ENCODE measurements at regions not wholly inside any gene's neighbourhood (a gene's known extent, or its start where the extent isn't known, plus 50 kb on each side); places are given as distances from the start of the nearest gene placed in this dataset.
"Not testable (repeated sequence)": the region's sequence is repeated elsewhere in the genome, so short reads cannot be mapped to it uniquely, and the experiment has no call there.

DNA sequence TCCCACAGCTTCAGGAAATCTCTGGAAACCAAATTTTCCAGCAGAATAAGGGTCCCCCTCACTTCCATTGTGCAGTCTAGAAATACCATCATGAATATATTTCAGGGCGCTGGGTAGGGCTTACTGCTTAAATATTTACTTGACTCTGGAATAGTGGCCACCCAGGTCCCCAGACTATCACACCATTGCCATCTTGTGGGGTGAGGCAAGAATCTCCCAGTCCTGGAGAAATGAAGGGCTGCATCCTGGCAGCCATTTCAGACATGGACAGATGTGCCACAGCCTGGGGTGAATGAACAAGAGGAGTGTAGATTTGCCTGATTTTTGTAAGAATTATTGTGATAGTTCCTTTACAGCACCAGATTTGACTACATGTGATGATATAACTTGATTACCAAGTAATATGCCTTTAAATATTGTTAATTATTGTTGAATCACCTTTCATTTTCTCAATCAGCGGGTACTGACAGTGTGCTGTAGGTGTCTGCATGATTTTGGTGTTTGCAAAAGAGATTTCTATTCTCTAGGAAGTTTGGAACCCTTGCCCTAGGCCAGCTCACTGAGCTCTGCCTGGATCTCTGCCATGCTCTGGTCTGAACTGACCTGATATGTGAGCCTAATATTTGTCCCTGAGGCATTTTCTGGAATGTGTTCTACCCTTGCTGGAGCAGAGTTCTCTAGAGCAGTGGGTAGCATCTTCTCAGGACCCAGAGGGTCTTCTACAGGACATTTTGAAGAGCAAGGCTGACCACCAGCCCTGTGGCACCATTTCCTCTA lies 183.4 kb downstream of the KIT start:
- H3K9me3 Mint-ChIP-seq, result no peaks in the 10 kb centered on the region
- H3K4me1 Mint-ChIP-seq, result no peaks in the 10 kb centered on the region
- ChIA-PET CTCF (no interaction called here), POLR2A (no interaction called here)
- DNase-seq (no peak), ATAC-seq (ENCODE audit: low read depth) (no peak)
- H3K27me3 Mint-ChIP-seq, result peaks cover 7% of the 10 kb centered on the region
- H3K36me3 Mint-ChIP-seq (ENCODE audit: low read depth), result no peaks in the 10 kb centered on the region
- H3K4me3 Mint-ChIP-seq, result no peak overlapping the region
- TF ChIP-seq, protein P1, sequence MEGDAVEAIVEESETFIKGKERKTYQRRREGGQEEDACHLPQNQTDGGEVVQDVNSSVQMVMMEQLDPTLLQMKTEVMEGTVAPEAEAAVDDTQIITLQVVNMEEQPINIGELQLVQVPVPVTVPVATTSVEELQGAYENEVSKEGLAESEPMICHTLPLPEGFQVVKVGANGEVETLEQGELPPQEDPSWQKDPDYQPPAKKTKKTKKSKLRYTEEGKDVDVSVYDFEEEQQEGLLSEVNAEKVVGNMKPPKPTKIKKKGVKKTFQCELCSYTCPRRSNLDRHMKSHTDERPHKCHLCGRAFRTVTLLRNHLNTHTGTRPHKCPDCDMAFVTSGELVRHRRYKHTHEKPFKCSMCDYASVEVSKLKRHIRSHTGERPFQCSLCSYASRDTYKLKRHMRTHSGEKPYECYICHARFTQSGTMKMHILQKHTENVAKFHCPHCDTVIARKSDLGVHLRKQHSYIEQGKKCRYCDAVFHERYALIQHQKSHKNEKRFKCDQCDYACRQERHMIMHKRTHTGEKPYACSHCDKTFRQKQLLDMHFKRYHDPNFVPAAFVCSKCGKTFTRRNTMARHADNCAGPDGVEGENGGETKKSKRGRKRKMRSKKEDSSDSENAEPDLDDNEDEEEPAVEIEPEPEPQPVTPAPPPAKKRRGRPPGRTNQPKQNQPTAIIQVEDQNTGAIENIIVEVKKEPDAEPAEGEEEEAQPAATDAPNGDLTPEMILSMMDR (IDR thresholded peaks at IDR 0.05), result no peak
- intact Hi-C loops (cut with micrococcal nuclease), result loop anchor here (1.0 kb wide), 1 partner anchor 158 kb away; no protein-coding TSS in a partner anchor
- H3K27ac Mint-ChIP-seq, result no peak overlapping the region

DNA sequence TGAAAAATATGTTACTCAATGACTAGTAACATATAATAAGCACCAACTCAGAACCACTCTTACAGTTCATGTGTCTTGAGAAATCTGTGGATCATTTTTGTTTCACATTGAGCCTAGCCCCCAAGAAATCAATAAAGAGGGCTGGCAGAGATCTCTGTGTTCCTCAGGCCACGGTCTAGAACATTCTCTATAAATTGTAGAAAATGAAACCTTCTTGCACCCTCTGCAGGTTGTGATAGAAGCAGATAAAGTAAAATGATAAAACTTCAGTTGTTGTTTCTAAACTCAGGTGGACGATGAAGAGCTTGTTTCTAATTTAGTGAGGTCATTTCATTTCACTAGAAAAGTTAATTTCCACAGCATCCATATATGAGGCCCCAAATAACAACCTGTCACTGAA lies 182.7 kb downstream of the KIT start:
- ChIA-PET POLR2A (no interaction called here), CTCF (no interaction called here)
- intact Hi-C loops (cut with micrococcal nuclease), result loop anchor here (1.0 kb wide), 1 partner anchor 157 kb away; no protein-coding TSS in a partner anchor
- no peaks in the 10 kb centered on the region for H3K36me3 Mint-ChIP-seq (ENCODE audit: low read depth)
- H3K4me3 Mint-ChIP-seq, result no peak overlapping the region
- no peaks in the 10 kb centered on the region for H3K4me1 Mint-ChIP-seq
- TF ChIP-seq, protein P1 (IDR thresholded peaks at IDR 0.05), result no peak
- no peaks in the 10 kb centered on the region for H3K9me3 Mint-ChIP-seq
- ATAC-seq (ENCODE audit: low read depth) (no peak), DNase-seq (no peak)
- no peak overlapping the region for H3K27ac Mint-ChIP-seq
- peaks cover 7% of the 10 kb centered on the region for H3K27me3 Mint-ChIP-seq

DNA sequence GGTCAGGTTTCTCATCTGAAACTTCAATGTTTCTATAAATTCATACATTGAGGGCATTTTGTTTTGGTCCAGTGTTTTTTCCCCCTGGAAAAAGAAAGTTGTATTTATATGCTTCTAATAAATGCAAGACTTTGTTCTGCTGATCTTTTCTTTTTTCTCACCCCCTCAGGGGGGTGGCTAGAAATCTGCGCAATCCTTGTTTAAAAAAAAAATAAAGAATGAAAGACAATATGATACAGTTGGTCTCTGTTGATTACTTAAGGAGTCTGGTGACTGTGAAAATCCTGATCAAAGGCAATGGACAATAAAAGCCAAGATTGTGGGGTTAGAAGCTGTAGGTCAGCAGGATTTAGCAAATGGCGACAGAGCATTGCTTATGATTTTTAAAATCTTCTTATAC lies 180.5 kb downstream of the KIT start:
- H3K4me1 Mint-ChIP-seq, result no peaks in the 10 kb centered on the region
- no peaks in the 10 kb centered on the region for H3K36me3 Mint-ChIP-seq (ENCODE audit: low read depth)
- H3K27ac Mint-ChIP-seq, result no peak overlapping the region
- no peaks in the 10 kb centered on the region for H3K27me3 Mint-ChIP-seq
- ATAC-seq (ENCODE audit: low read depth) (no peak), DNase-seq (no peak)
- ChIA-PET CTCF (no interaction called here), POLR2A (no interaction called here)
- TF ChIP-seq, protein P1 (IDR thresholded peaks at IDR 0.05), result no peak
- H3K4me3 Mint-ChIP-seq, result no peak overlapping the region
- no peaks in the 10 kb centered on the region for H3K9me3 Mint-ChIP-seq
- intact Hi-C loops (cut with micrococcal nuclease), result loop anchor here (10.0 kb wide), 1 partner anchor 514 kb away; no protein-coding TSS in a partner anchor

DNA sequence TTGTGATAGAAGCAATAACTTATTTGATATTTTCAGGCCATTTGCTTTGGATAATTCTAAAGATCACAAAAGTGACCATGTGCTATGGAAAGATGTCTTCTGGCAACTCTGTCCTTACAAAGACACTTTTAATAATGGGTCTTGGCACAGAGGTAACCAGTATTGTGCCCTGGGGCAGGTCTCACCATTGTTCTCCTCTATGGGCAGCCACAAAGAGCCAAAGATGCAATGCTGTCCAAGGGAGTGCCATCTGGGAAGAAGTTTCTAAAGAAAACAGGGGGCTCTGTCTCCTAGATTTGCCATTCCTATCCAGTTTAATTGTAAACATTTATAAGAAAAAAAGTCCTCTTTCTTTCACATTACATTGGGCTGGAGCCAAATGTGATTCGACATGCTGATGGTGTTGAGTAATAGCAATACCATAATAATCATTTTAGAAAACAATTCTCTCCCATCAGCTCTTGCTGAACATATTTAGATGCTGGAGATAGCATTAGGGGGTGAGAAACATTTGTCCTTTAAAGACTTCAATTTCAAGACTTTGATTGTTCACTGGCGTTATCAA lies 179.9 kb downstream of the KIT start:
- DNase-seq (no peak), ATAC-seq (ENCODE audit: low read depth) (no peak)
- Mint-ChIP-seq H3K9me3 (no peaks in the 10 kb centered on the region), H3K36me3 (ENCODE audit: low read depth) (no peaks in the 10 kb centered on the region), H3K4me1 (no peaks in the 10 kb centered on the region), H3K27ac (no peak overlapping the region), H3K4me3 (no peak overlapping the region), H3K27me3 (no peaks in the 10 kb centered on the region)
- intact Hi-C loops (cut with micrococcal nuclease), result loop anchor here (10.0 kb wide), 1 partner anchor 513 kb away; no protein-coding TSS in a partner anchor
- TF ChIP-seq, protein P1 (IDR thresholded peaks at IDR 0.05), result no peak
- ChIA-PET POLR2A (no interaction called here), CTCF (interaction anchor here (0.6 kb wide), 1 partner anchor 124 kb away, joined by 3 read pairs; no protein-coding TSS in a partner anchor)

DNA sequence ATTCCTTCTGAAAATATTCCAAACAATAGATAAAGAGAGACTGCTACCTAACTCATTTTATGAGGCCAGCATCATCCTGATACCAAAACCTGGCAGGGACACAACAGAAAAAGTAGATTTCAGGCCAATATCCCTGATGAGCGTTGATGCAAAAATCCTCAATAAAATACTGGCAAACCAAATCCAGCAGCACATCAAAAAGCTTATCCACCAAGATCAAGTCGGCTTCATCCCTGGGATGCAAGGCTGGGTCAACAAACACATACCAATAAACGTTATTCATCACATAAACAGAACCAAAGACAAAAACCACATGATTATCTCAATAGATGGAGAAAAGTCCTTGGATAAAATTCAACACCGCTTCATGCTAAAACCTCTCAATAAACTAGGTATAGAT lies 170.6 kb downstream of the KIT start:
- H3K36me3 Mint-ChIP-seq (ENCODE audit: low read depth); H3K4me1 Mint-ChIP-seq; ATAC-seq (ENCODE audit: low read depth); POLR2A ChIA-PET; CTCF ChIA-PET; DNase-seq; intact Hi-C loops (cut with micrococcal nuclease); H3K4me3 Mint-ChIP-seq; H3K27me3 Mint-ChIP-seq; H3K27ac Mint-ChIP-seq: not testable (repeated sequence)
- H3K9me3 Mint-ChIP-seq, result peaks cover 11% of the 10 kb centered on the region

All from activated B cell treated with CpG ODN at 0.5 μM for 24 hours (primary cell).